Retinal pigment epithelial cell (primary cell): ENCODE measurements at regions not wholly inside any gene's neighbourhood (a gene's known extent, or its start where the extent isn't known, plus 50 kb on each side); places are given as distances from the start of the nearest gene placed in this dataset.

Source experiments
- DNase-seq: peaks from one replicate; pipeline ENCODE4 v3.0.0-alpha.2; 2010; ENCODE audit warnings: low read depth
- H3K4me3 ChIP-seq: 2 replicates; pipeline ENCODE4 v1.5.1; 2011; ENCODE audit warnings: mild to moderate bottlenecking, low read length, control low read depth, moderate library complexity
- TF ChIP-seq, protein P1 (sequence below): conservative IDR thresholded peaks from 2 replicates; pipeline ENCODE4 v1.5.1; 2011; ENCODE audit warnings: low read depth, low read length, control low read depth, inconsistent platforms

GRCh38 chr5:143505934-143506333 is 102.4 kb upstream of the NR3C1 start:
- DNase-seq: no peak
- no peak overlapping the region for H3K4me3 ChIP-seq
- TF ChIP-seq, protein P1, sequence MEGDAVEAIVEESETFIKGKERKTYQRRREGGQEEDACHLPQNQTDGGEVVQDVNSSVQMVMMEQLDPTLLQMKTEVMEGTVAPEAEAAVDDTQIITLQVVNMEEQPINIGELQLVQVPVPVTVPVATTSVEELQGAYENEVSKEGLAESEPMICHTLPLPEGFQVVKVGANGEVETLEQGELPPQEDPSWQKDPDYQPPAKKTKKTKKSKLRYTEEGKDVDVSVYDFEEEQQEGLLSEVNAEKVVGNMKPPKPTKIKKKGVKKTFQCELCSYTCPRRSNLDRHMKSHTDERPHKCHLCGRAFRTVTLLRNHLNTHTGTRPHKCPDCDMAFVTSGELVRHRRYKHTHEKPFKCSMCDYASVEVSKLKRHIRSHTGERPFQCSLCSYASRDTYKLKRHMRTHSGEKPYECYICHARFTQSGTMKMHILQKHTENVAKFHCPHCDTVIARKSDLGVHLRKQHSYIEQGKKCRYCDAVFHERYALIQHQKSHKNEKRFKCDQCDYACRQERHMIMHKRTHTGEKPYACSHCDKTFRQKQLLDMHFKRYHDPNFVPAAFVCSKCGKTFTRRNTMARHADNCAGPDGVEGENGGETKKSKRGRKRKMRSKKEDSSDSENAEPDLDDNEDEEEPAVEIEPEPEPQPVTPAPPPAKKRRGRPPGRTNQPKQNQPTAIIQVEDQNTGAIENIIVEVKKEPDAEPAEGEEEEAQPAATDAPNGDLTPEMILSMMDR: no peak

- no peak for DNase-seq
- TF ChIP-seq, protein P1: no peak
- no peak overlapping the region for H3K4me3 ChIP-seq
These were observed 101.9 kb upstream of the NR3C1 start for GRCh38 chr5:143505354-143505753.

DNA sequence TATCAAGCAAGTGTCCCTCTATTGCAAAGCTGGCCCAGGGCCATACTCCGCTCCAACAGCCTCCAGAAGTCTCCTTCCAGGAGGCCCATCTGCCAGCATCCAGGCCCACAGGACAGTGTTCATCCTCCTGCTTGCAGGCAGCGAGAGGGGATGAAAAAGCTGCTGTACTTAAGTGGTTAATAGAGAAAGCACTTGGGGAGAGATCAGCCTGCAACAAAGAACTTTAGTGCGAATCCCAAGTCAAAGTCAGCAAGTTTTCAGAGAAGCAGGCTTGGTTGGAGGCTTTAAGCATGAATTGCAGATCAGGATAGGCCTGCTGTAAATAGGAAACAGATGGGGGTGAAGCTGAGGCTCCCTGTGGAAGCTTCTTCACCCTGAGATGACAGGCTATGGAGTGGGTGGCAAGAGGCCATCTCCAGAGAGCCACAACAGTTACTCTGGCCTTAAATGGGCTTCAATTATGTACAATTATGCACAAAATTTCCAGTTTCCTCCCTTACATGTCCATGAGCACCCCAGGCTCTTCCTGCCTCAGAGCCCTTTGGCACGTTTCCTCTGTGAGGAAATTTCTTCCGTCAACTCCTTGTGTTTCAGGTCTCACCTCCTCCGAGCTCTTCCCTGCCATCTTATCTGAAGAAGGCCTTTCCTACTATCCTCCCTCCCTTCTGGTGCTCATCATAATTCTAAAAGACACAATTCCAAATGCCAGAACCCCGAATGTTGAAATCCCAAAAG is 98.0 kb upstream of the NR3C1 start:
- no peak for DNase-seq
- TF ChIP-seq, protein P1: no peak
- H3K4me3 ChIP-seq: no peak overlapping the region

GRCh38 chr5:143499480-143500114 is 96.1 kb upstream of the NR3C1 start:
- TF ChIP-seq, protein P1: no peak
- DNase-seq: no peak
- H3K4me3 ChIP-seq: no peak overlapping the region

DNA sequence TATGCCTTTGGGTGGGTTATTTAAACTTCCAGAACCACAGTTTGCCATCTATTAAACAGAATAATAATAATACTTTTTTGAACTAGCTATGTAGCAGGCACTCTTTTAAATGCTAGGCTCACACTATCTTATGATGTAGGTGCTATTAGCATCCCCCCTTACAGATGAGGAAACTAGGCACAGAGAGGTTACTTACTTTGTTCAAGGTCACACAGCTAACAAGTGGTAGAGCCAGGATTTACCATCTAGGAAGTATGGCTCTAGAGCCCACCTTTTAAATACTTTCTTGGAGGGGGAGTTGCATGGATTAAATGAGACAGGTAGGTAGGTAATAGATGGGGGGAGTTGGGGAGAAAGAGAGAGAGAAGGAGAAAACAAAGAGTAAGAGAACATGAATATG is 95.3 kb upstream of the NR3C1 start:
- TF ChIP-seq, protein P1: no peak
- no peak overlapping the region for H3K4me3 ChIP-seq
- no peak for DNase-seq

DNA sequence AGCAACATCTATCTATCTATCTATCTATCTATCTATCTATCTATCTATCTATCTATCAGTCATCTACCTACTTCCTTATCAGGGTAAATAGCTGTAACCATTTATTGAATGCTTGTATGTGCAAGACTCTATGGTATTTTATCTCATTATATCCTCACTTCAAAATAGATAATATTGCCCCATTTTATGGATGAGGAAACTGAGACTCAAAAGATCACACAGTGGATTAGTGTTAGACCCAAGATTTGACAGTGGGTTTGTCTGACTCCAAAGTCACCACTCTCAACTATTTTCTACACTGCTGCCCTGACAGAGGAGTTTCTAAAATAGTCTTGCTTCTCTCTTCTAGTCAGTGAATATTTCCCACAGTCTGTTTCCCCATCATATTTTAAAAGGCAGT is 94.3 kb upstream of the NR3C1 start:
- H3K4me3 ChIP-seq: no peak overlapping the region
- TF ChIP-seq, protein P1: no peak
- no peak for DNase-seq

DNA sequence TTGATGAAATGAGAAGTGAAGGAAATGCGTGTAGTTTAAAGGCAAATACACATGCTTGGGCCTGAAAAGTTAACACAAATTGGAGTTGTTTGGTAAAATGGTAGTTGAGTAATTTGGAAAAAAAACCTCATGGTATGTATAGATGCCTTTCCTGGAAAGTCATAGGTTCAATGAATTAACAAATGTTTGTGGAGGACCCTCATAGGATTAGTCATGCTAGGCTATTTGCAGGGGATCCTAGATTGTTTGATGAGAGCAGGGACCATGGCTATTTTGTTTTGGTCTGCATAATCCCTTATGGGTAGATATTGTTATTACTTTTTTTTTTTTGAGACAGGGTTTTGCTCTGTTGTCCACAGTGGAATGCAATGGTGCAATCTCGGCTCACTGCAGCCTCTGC is 93.5 kb upstream of the NR3C1 start:
- H3K4me3 ChIP-seq: no peak overlapping the region
- TF ChIP-seq, protein P1: no peak
- DNase-seq: no peak
